Hepatocyte (in vitro differentiated cells): ENCODE measurements at regions not wholly inside any gene's neighbourhood (a gene's known extent, or its start where the extent isn't known, plus 50 kb on each side); places are given as distances from the start of the nearest gene placed in this dataset.

Source experiments
- DNase-seq: peaks from one replicate; pipeline ENCODE4 v3.0.0-alpha.2; 2016; ENCODE audit warnings: low spot score
- H2AFZ ChIP-seq: fragments of 200-600 bp; sonication (generic); 2 replicates; pipeline ENCODE4 v1.6.0; 2016; ENCODE audit warnings: antibody characterized with exemption, mild to moderate bottlenecking
- H3K27ac ChIP-seq: fragments of 200-600 bp; sonication (generic); 2 replicates; pipeline ENCODE4 v1.5.1; 2016; ENCODE audit warnings: mild to moderate bottlenecking
- H3K27me3 ChIP-seq: fragments of 200-600 bp; sonication (generic); 2 replicates; pipeline ENCODE4 v1.6.1; 2016
- H3K36me3 ChIP-seq: fragments of 200-600 bp; sonication (generic); replicated peaks from 2 replicates; pipeline ENCODE4 v1.5.1; 2016; ENCODE audit warnings: low read depth; ENCODE audit not compliant: insufficient read depth
- H3K4me1 ChIP-seq: fragments of 200-600 bp; sonication (generic); 2 replicates; pipeline ENCODE4 v1.5.1; 2016; ENCODE audit warnings: mild to moderate bottlenecking, moderate library complexity; ENCODE audit not compliant: insufficient read depth
- H3K4me2 ChIP-seq: fragments of 200-600 bp; sonication (generic); 2 replicates; pipeline ENCODE4 v1.6.0; 2016
- H3K4me3 ChIP-seq: fragments of 200-600 bp; sonication (generic); 2 replicates; pipeline ENCODE4 v1.5.1; 2016; ENCODE audit warnings: mild to moderate bottlenecking
- H3K79me2 ChIP-seq: fragments of 200-600 bp; sonication (generic); 2 replicates; pipeline ENCODE4 v1.6.0; 2017; ENCODE audit warnings: mild to moderate bottlenecking
- H3K9me2 ChIP-seq: fragments of 200-600 bp; sonication (generic); replicated peaks from 2 replicates; pipeline ENCODE4 v1.6.0; 2017; ENCODE audit warnings: mild to moderate bottlenecking; ENCODE audit not compliant: insufficient read depth
- H3K9me3 ChIP-seq: fragments of 200-600 bp; sonication (generic); 2 replicates; pipeline ENCODE4 v1.5.1; 2016; ENCODE audit warnings: low read depth, mild to moderate bottlenecking
- H4K20me1 ChIP-seq: fragments of 200-600 bp; sonication (generic); 2 replicates; pipeline ENCODE4 v1.6.0; 2016; ENCODE audit warnings: mild to moderate bottlenecking; ENCODE audit not compliant: insufficient read depth, poor library complexity, severe bottlenecking
- EZH2 ChIP-seq: fragments of 200-600 bp; sonication (generic); IDR thresholded peaks from 2 replicates; pipeline ENCODE4 v1.6.1; 2016; ENCODE audit warnings: antibody characterized with exemption, mild to moderate bottlenecking, borderline replicate concordance
- EZH2phosphoT487 ChIP-seq: fragments of 200-600 bp; sonication (generic); IDR thresholded peaks from one replicate; pipeline ENCODE4 v1.6.1; 2018; ENCODE audit warnings: antibody characterized with exemption, mild to moderate bottlenecking, low read depth, moderate library complexity; ENCODE audit not compliant: unreplicated experiment, severe bottlenecking
- WGBS: methylation state at CpG from one replicate; pipeline ENCODE4 v1.1.6; 2016; ENCODE audit warnings: low lambda C conversion rate; ENCODE audit errors: missing lambda C conversion rate; 5-methylcytosine and 5-hydroxymethylcytosine counted together
- TF ChIP-seq, protein P1 (sequence below): fragments of 200-600 bp; sonication (generic); IDR thresholded peaks from 2 replicates; pipeline ENCODE4 v1.5.1; 2016; ENCODE audit warnings: antibody characterized with exemption, mild to moderate bottlenecking; ENCODE audit not compliant: poor library complexity

DNA sequence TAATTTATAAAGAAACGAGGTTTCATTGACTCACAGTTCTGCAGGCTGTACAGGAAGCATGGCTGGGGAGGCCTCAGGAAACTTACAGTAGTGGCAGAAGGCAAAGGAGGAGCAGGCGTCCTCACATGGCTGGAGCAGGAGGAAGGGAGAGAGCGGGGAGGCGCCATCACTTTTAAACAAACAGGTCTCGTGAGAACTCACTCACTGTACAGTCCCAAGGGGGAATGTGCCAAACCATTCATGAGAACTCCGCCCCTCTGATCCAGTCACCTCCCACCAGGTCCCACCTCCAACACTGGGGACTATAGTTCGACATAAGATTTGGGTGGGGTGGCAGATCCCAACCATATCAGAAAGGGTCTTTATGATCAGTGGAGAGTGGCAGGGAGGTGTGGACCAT is 392.4 kb upstream of the TNRC6C start:
- Histone ChIP-seq H3K9me3 (no peaks in the 10 kb centered on the region), H4K20me1 (no peaks in the 10 kb centered on the region), H3K79me2 (no peaks in the 10 kb centered on the region), H2AFZ (no peak overlapping the region), H3K4me3 (no peak overlapping the region), H3K4me2 (no peak overlapping the region), H3K27me3 (peaks cover 8% of the 10 kb centered on the region), H3K4me1 (no peaks in the 10 kb centered on the region), H3K36me3 (no peaks in the 10 kb centered on the region), H3K27ac (no peak overlapping the region), H3K9me2 (no peaks in the 10 kb centered on the region)
- no peak for DNase-seq
- 76% methylated on average over 7 of the region's 7 CpGs for whole genome bisulfite sequencing
- no peak for TF ChIP-seq EZH2phosphoT487
- TF ChIP-seq, protein P1, sequence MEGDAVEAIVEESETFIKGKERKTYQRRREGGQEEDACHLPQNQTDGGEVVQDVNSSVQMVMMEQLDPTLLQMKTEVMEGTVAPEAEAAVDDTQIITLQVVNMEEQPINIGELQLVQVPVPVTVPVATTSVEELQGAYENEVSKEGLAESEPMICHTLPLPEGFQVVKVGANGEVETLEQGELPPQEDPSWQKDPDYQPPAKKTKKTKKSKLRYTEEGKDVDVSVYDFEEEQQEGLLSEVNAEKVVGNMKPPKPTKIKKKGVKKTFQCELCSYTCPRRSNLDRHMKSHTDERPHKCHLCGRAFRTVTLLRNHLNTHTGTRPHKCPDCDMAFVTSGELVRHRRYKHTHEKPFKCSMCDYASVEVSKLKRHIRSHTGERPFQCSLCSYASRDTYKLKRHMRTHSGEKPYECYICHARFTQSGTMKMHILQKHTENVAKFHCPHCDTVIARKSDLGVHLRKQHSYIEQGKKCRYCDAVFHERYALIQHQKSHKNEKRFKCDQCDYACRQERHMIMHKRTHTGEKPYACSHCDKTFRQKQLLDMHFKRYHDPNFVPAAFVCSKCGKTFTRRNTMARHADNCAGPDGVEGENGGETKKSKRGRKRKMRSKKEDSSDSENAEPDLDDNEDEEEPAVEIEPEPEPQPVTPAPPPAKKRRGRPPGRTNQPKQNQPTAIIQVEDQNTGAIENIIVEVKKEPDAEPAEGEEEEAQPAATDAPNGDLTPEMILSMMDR: no peak
- no peak for TF ChIP-seq EZH2

DNA sequence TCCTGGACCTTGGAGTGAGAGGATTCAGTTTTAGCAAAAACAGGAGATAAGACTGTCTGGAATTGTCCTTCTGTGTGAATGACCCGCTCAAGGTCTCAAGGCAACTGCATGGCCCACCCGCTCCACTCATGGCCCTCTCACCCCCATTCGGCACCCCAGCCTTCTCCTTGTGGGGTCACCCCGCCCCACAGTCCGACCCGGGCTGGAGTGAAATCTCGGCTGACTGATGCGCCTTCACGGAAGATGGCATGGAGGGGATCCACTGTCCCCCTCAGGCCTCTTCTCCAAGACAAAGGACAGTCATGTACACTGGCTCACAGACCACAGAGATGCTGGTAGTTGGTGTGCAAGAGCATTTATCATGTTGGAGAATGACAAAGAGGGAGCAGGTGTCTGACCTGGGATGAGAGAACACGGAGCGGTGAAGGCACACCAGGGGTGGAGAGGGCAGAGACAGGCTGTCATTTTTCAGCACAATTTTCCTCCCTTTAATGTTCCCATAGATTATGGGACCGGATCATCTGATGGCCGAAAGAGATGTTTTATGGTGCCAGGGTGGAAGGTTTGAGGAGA is 391.9 kb upstream of the TNRC6C start:
- H3K4me2 ChIP-seq: no peak overlapping the region
- H3K27ac ChIP-seq: no peak overlapping the region
- peaks cover 10% of the 10 kb centered on the region for H3K27me3 ChIP-seq
- peaks cover 2% of the 10 kb centered on the region for H3K4me1 ChIP-seq
- 93% methylated on average over 12 of the region's 13 CpGs for WGBS
- TF ChIP-seq, protein P1: no peak
- H3K9me3 ChIP-seq: no peaks in the 10 kb centered on the region
- no peak for DNase-seq
- H4K20me1 ChIP-seq: no peaks in the 10 kb centered on the region
- no peak overlapping the region for H2AFZ ChIP-seq
- H3K9me2 ChIP-seq: no peaks in the 10 kb centered on the region
- no peaks in the 10 kb centered on the region for H3K79me2 ChIP-seq
- H3K36me3 ChIP-seq: no peaks in the 10 kb centered on the region
- no peak overlapping the region for H3K4me3 ChIP-seq

DNA sequence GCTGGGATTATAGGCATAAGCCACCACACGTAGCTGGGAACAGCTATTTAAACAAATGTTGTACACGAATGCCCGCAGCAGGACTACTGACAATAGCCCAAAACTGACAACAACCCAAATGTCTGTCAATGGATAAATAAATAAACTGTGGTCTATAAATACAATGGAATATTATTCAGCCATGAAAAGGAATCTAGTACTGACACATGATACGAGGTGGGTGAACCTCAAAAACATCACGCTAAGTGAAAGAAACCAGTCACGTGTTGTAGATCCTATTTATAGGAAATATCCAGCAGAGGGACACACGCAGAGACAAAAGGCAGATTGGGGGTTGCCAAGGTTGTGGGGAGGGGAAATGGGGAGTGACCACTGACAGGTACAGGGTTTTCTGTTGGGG is 390.0 kb upstream of the TNRC6C start:
- Histone ChIP-seq H3K9me2 (no peaks in the 10 kb centered on the region), H2AFZ (no peak overlapping the region), H3K27ac (no peak overlapping the region), H3K4me1 (peaks cover 7% of the 10 kb centered on the region), H3K79me2 (no peaks in the 10 kb centered on the region), H3K36me3 (no peaks in the 10 kb centered on the region), H3K27me3 (peaks cover 18% of the 10 kb centered on the region), H3K4me2 (no peak overlapping the region), H3K9me3 (no peaks in the 10 kb centered on the region), H4K20me1 (no peaks in the 10 kb centered on the region), H3K4me3 (no peak overlapping the region)
- DNase-seq: no peak
- 93% methylated on average over 7 of the region's 7 CpGs for WGBS
- TF ChIP-seq EZH2phosphoT487: no peak
- TF ChIP-seq EZH2: no peak
- TF ChIP-seq, protein P1: no peak

DNA sequence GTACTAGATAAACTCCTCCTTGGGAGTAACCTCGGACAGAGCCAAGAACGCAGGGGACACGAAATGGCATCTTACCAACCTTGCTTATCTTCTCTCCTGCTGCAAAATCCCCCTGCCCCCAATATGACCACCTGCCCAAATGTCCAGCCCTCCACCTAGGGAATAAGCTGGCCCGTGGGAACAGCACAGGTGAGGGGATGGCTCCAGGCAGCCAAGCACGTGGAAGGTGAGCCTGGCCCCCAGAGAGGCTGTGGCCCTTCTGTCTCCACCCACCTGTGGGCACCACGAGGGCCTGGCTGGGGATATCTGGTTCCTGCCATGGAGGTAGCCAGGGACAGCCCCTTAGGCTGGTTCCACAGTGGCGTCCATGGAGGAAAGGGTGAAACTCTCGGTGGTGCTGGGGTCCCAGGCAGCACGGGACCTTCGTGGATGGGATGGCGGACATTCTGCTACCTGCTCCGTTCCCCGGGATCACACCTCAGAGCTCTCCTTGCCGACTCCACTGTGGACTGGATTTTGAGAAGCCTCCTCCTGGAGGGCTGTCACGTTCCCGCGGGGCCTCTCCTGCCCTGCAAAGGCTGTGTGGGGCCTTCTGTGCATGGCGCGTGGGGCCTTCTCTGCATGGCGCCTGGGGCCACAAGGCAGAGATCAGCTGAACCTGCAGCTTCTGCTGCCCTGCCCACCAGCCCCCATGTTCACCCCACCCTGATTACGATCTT is 388.5 kb upstream of the TNRC6C start:
- Histone ChIP-seq H3K4me1 (peaks cover 7% of the 10 kb centered on the region), H3K9me2 (no peaks in the 10 kb centered on the region), H3K4me2 (no peak overlapping the region), H4K20me1 (no peaks in the 10 kb centered on the region), H2AFZ (no peak overlapping the region), H3K27ac (no peak overlapping the region), H3K27me3 (peaks cover 23% of the 10 kb centered on the region), H3K36me3 (no peaks in the 10 kb centered on the region), H3K9me3 (no peaks in the 10 kb centered on the region), H3K4me3 (no peak overlapping the region), H3K79me2 (no peaks in the 10 kb centered on the region)
- no peak for DNase-seq
- 90% methylated on average over 20 of the region's 21 CpGs for WGBS
- TF ChIP-seq, protein P1: no peak
- TF ChIP-seq EZH2phosphoT487 (no peak), EZH2 (no peak)
